ENCODE measurements at regions not wholly inside any gene's neighbourhood (a gene's known extent, or its start where the extent isn't known, plus 50 kb on each side); places are given as distances from the start of the nearest gene placed in this dataset.

DNA sequence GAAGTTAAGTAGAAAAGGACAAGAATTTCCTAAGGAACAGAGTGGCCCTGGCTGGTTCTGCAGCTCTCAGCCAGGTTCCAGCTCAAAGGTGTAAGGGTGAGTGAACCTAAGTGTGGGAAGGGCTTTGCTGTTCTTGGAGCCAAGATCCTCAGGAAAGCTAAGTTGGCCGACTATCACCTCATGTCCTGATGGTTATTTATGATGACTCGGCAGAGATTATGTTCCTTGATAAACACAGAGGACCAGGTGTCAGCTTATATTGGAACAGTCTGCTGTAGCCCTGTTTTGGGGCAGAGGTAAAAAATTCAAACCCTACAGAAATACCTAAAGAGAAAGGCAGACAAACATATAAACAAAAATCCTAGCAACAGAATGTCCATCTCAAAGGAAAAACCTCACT, 128.5 kb downstream of the TBX3 start:
- TF ChIP-seq, protein P1, sequence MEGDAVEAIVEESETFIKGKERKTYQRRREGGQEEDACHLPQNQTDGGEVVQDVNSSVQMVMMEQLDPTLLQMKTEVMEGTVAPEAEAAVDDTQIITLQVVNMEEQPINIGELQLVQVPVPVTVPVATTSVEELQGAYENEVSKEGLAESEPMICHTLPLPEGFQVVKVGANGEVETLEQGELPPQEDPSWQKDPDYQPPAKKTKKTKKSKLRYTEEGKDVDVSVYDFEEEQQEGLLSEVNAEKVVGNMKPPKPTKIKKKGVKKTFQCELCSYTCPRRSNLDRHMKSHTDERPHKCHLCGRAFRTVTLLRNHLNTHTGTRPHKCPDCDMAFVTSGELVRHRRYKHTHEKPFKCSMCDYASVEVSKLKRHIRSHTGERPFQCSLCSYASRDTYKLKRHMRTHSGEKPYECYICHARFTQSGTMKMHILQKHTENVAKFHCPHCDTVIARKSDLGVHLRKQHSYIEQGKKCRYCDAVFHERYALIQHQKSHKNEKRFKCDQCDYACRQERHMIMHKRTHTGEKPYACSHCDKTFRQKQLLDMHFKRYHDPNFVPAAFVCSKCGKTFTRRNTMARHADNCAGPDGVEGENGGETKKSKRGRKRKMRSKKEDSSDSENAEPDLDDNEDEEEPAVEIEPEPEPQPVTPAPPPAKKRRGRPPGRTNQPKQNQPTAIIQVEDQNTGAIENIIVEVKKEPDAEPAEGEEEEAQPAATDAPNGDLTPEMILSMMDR (IDR thresholded peaks at IDR 0.05; ENCODE audit: borderline replicate concordance, extremely low read depth, low read length, poor library complexity, severe bottlenecking): no peak
- no peak for TF ChIP-seq EZH2 (IDR thresholded peaks at IDR 0.05; ENCODE audit: borderline replicate concordance, low read depth, low read length, severe bottlenecking)

Data from DND-41 (cell line).